Karpas-422 (cell line): ENCODE measurements at regions not wholly inside any gene's neighbourhood (a gene's known extent, or its start where the extent isn't known, plus 50 kb on each side); places are given as distances from the start of the nearest gene placed in this dataset.
"Not testable (repeated sequence)": the region's sequence is repeated elsewhere in the genome, so short reads cannot be mapped to it uniquely, and the experiment has no call there.

ENCODE experiments used
- DNase-seq: peaks from one replicate; pipeline ENCODE4 v3.0.0-alpha.2; 2015
- H2AFZ ChIP-seq: fragments of 200-600 bp; sonication (generic); 2 replicates; pipeline ENCODE4 v1.6.1; 2014; ENCODE audit warnings: antibody characterized with exemption, low read length, mixed read lengths
- H3K27ac ChIP-seq: fragments of 200-600 bp; sonication (generic); 2 replicates; pipeline ENCODE4 v1.5.1; 2014; ENCODE audit warnings: mild to moderate bottlenecking, low read length, moderate library complexity
- H3K27me3 ChIP-seq: fragments of 200-600 bp; sonication (generic); 2 replicates; pipeline ENCODE4 v1.6.1; 2014; ENCODE audit warnings: low read length, mixed read lengths
- H3K36me3 ChIP-seq: fragments of 200-600 bp; sonication (generic); 2 replicates; pipeline ENCODE4 v1.6.1; 2014; ENCODE audit warnings: low read length, mixed read lengths; ENCODE audit not compliant: insufficient read depth
- H3K4me1 ChIP-seq: fragments of 200-600 bp; sonication (generic); 2 replicates; pipeline ENCODE4 v1.6.1; 2014; ENCODE audit warnings: mild to moderate bottlenecking, low read length, mixed read lengths
- H3K4me2 ChIP-seq: fragments of 200-600 bp; sonication (generic); 2 replicates; pipeline ENCODE4 v1.6.1; 2014; ENCODE audit warnings: low read length, low read depth, mild to moderate bottlenecking; ENCODE audit not compliant: poor library complexity, severe bottlenecking
- H3K4me3 ChIP-seq: fragments of 200-600 bp; sonication (generic); 2 replicates; pipeline ENCODE4 v1.5.1; 2014; ENCODE audit warnings: mild to moderate bottlenecking, antibody characterized with exemption, low read length, mixed read lengths
- H3K79me2 ChIP-seq: fragments of 200-600 bp; sonication (generic); 2 replicates; pipeline ENCODE4 v1.6.1; 2014; ENCODE audit warnings: mild to moderate bottlenecking, low read length, mixed read lengths
- H3K9ac ChIP-seq: fragments of 200-600 bp; sonication (generic); 2 replicates; pipeline ENCODE4 v1.6.0; 2014; ENCODE audit warnings: low read length
- H3K9me2 ChIP-seq: fragments of 200-600 bp; sonication (generic), shearing (Covaris generic); replicated peaks from 2 replicates; pipeline ENCODE4 v1.6.0; 2014; ENCODE audit warnings: mild to moderate bottlenecking, low read length, moderate library complexity; ENCODE audit not compliant: insufficient read depth
- H3K9me3 ChIP-seq: fragments of 300-700, 200-600 bp; sonication (generic); 2 replicates; pipeline ENCODE4 v1.6.1; 2014; ENCODE audit warnings: low read length, mixed read lengths
- H4K20me1 ChIP-seq: fragments of 200-600 bp; sonication (generic); 2 replicates; pipeline ENCODE4 v1.6.1; 2014; ENCODE audit warnings: mild to moderate bottlenecking, antibody characterized with exemption, low read length, low read depth; ENCODE audit not compliant: insufficient read depth

GRCh38 chr6:93183531-93183972 is 235.8 kb downstream of the EPHA7 start:
- no peak for DNase-seq
- Histone ChIP-seq H3K4me2 (no peak overlapping the region), H3K9me2 (no peaks in the 10 kb centered on the region), H3K79me2 (no peaks in the 10 kb centered on the region), H4K20me1 (no peaks in the 10 kb centered on the region), H3K27ac (no peak overlapping the region), H3K9ac (no peak overlapping the region), H3K36me3 (no peaks in the 10 kb centered on the region), H3K27me3 (no peaks in the 10 kb centered on the region), H3K4me3 (no peak overlapping the region), H3K4me1 (no peaks in the 10 kb centered on the region), H3K9me3 (peaks cover 11% of the 10 kb centered on the region), H2AFZ (no peak overlapping the region)

- H3K9ac ChIP-seq: no peak overlapping the region
- no peak overlapping the region for H3K4me3 ChIP-seq
- no peak overlapping the region for H2AFZ ChIP-seq
- no peaks in the 10 kb centered on the region for H3K27me3 ChIP-seq
- no peaks in the 10 kb centered on the region for H3K4me1 ChIP-seq
- H4K20me1 ChIP-seq: no peaks in the 10 kb centered on the region
- H3K4me2 ChIP-seq: no peak overlapping the region
- no peak overlapping the region for H3K27ac ChIP-seq
- DNase-seq: no peak
- peaks cover 11% of the 10 kb centered on the region for H3K9me3 ChIP-seq
- H3K36me3 ChIP-seq: no peaks in the 10 kb centered on the region
- H3K79me2 ChIP-seq: no peaks in the 10 kb centered on the region
- H3K9me2 ChIP-seq: no peaks in the 10 kb centered on the region
Observed at GRCh38 chr6:93182938-93183479, 236.3 kb downstream of the EPHA7 start.

GRCh38 chr6:93177918-93178317 is 241.4 kb downstream of the EPHA7 start:
- Histone ChIP-seq H3K27me3 (no peaks in the 10 kb centered on the region), H3K79me2 (no peaks in the 10 kb centered on the region), H3K36me3 (no peaks in the 10 kb centered on the region), H3K9me2 (no peaks in the 10 kb centered on the region), H3K4me3 (no peak overlapping the region), H3K4me2 (no peak overlapping the region), H3K9me3 (peaks cover 3% of the 10 kb centered on the region; the same call in 1 of the 2 replicates), H3K9ac (no peak overlapping the region), H3K27ac (no peak overlapping the region), H4K20me1 (no peaks in the 10 kb centered on the region), H3K4me1 (no peaks in the 10 kb centered on the region), H2AFZ (no peak overlapping the region)
- DNase-seq: no peak

GRCh38 chr6:93177438-93177837 is 241.9 kb downstream of the EPHA7 start:
- Histone ChIP-seq H3K9ac (no peak overlapping the region), H4K20me1 (no peaks in the 10 kb centered on the region), H3K36me3 (no peaks in the 10 kb centered on the region), H3K9me2 (no peaks in the 10 kb centered on the region), H3K27ac (no peak overlapping the region), H3K9me3 (peaks cover 3% of the 10 kb centered on the region; the same call in 1 of the 2 replicates), H3K4me1 (no peaks in the 10 kb centered on the region), H2AFZ (no peak overlapping the region), H3K27me3 (no peaks in the 10 kb centered on the region), H3K79me2 (no peaks in the 10 kb centered on the region), H3K4me3 (no peak overlapping the region), H3K4me2 (no peak overlapping the region)
- no peak for DNase-seq

- H3K4me1 ChIP-seq: no peaks in the 10 kb centered on the region
- H2AFZ ChIP-seq: no peak overlapping the region
- no peak overlapping the region for H3K27ac ChIP-seq
- H3K27me3 ChIP-seq: no peaks in the 10 kb centered on the region
- H3K79me2 ChIP-seq: no peaks in the 10 kb centered on the region
- H3K4me3 ChIP-seq: no peak overlapping the region
- no peak overlapping the region for H3K4me2 ChIP-seq
- peaks cover 3% of the 10 kb centered on the region; the same call in 1 of the 2 replicates for H3K9me3 ChIP-seq
- no peak overlapping the region for H3K9ac ChIP-seq
- DNase-seq: peak; percentile 43
- H3K9me2 ChIP-seq: no peaks in the 10 kb centered on the region
- no peaks in the 10 kb centered on the region for H4K20me1 ChIP-seq
- no peaks in the 10 kb centered on the region for H3K36me3 ChIP-seq
Observed at GRCh38 chr6:93176070-93176469, 243.3 kb downstream of the EPHA7 start.

GRCh38 chr6:93173573-93173972 is 245.8 kb downstream of the EPHA7 start:
- H2AFZ ChIP-seq, H3K4me1 ChIP-seq, H3K36me3 ChIP-seq, DNase-seq, H4K20me1 ChIP-seq, H3K79me2 ChIP-seq, H3K4me3 ChIP-seq, H3K9me2 ChIP-seq, H3K27me3 ChIP-seq, H3K9me3 ChIP-seq, H3K9ac ChIP-seq, H3K4me2 ChIP-seq, H3K27ac ChIP-seq: not testable (repeated sequence)

GRCh38 chr6:93165850-93166430 is 253.4 kb downstream of the EPHA7 start:
- Histone ChIP-seq H4K20me1 (no peaks in the 10 kb centered on the region), H2AFZ (no peak overlapping the region), H3K9me3 (peaks cover 13% of the 10 kb centered on the region), H3K27me3 (no peaks in the 10 kb centered on the region), H3K27ac (no peak overlapping the region), H3K36me3 (no peaks in the 10 kb centered on the region), H3K4me3 (no peak overlapping the region), H3K4me2 (no peak overlapping the region), H3K9me2 (no peaks in the 10 kb centered on the region), H3K9ac (no peak overlapping the region), H3K79me2 (no peaks in the 10 kb centered on the region), H3K4me1 (no peaks in the 10 kb centered on the region)
- no peak for DNase-seq

GRCh38 chr6:93164781-93165180 is 254.6 kb downstream of the EPHA7 start:
- Histone ChIP-seq H3K4me2 (no peak overlapping the region), H3K9me3 (peaks cover 10% of the 10 kb centered on the region), H3K4me3 (no peak overlapping the region), H4K20me1 (no peaks in the 10 kb centered on the region), H3K27ac (no peak overlapping the region), H3K4me1 (no peaks in the 10 kb centered on the region), H3K36me3 (no peaks in the 10 kb centered on the region), H3K9me2 (no peaks in the 10 kb centered on the region), H3K9ac (no peak overlapping the region), H3K79me2 (no peaks in the 10 kb centered on the region), H2AFZ (no peak overlapping the region), H3K27me3 (no peaks in the 10 kb centered on the region)
- no peak for DNase-seq
